Tibial nerve (tissue), 4 donors: ENCODE measurements at regions not wholly inside any gene's neighbourhood (a gene's known extent, or its start where the extent isn't known, plus 50 kb on each side); places are given as distances from the start of the nearest gene placed in this dataset.

ENCODE experiments used
- DNase-seq, 2 donors: peaks; one replicate each; pipeline ENCODE4 v3.0.0-alpha.2; 2019; ENCODE audit warnings: low spot score in 2 of 2
- H3K27ac ChIP-seq, 4 donors: fragments of 200-600 bp; sonication (generic) in 3 of 4; one replicate each; pipeline ENCODE4 v1.5.1; 2017 to 2019; ENCODE audit warnings: mild to moderate bottlenecking in 1 of 4
- H3K27me3 ChIP-seq, 2 donors: fragments of 200-600 bp; sonication (generic) in 1 of 2; one replicate each; pipeline versions ENCODE4 v1.5.1 to v1.6.0; 2017 to 2019
- H3K36me3 ChIP-seq, 3 donors: fragments of 200-600 bp; sonication (generic); one replicate each; pipeline ENCODE4 v1.5.1; 2018 to 2019
- H3K4me1 ChIP-seq, 4 donors: fragments of 200-600 bp; sonication (generic) in 3 of 4; one replicate each; pipeline ENCODE4 v1.5.1; 2017 to 2019
- H3K4me3 ChIP-seq, 4 donors: fragments of 200-600 bp; sonication (generic) in 3 of 4; one replicate each; pipeline ENCODE4 v1.5.1; 2017 to 2019; ENCODE audit warnings: mild to moderate bottlenecking in 1 of 4, moderate library complexity in 1 of 4
- H3K9me3 ChIP-seq, 4 donors: fragments of 200-600 bp; sonication (generic) in 3 of 4; one replicate each; pipeline ENCODE4 v1.5.1; 2017 to 2019
- EP300 ChIP-seq, 2 donors: sonication (generic); formaldehyde crosslinking; IDR thresholded peaks; one replicate each; pipeline ENCODE4 v1.6.1; 2017; ENCODE audit warnings: antibody characterized with exemption in 2 of 2, mild to moderate bottlenecking in 1 of 2
- POLR2A ChIP-seq, 2 donors: fragments of 450-650 bp; IDR thresholded peaks; one replicate each; pipeline ENCODE4 v1.6.1; 2017; ENCODE audit warnings: antibody characterized with exemption in 2 of 2, mild to moderate bottlenecking in 2 of 2, moderate library complexity in 2 of 2
- WGBS, 2 donors: methylation state at CpG; one replicate each; pipeline ENCODE4 v1.1.5; 2018; 5-methylcytosine and 5-hydroxymethylcytosine counted together
- TF ChIP-seq, protein P1 (sequence below), 5 experiments: fragments of 200-600 bp in 3 of 5; fragments of 450-650 bp in 2 of 5; sonication (generic) in 3 of 5; IDR thresholded peaks; one replicate each; pipeline ENCODE4 v1.5.1; 2016 to 2019; ENCODE audit warnings: antibody characterized with exemption in 5 of 5, mild to moderate bottlenecking in 3 of 5, moderate library complexity in 2 of 5

DNA sequence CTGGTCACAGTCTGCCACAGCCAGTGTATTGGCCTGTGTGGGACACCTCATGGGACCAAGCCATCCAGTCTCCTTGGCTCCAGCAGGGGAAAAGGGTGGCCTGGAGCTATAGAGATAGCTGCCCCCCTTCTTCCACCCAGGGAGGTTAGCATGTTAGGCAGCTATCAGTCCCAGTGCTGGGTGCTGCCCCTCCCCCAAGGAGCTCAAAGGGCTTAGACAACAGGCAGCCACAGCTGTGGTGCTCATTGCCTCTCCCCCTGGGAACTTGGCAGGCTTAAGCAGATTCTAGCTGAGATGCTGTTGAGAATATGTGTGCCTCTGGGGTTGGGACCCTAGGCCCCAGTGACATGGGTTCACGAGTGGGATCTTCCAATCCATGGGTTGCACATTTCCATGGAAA lies 226.0 kb upstream of the PTGER4 start:
- Histone ChIP-seq H3K4me1 (no peaks in the 10 kb centered on the region), H3K27ac (no peak overlapping the region), H3K36me3 (no peaks in the 10 kb centered on the region), H3K27me3 (no peaks in the 10 kb centered on the region), H3K4me3 (no peak overlapping the region), H3K9me3 (peaks cover 0 to 9% (median 0%) of the 10 kb centered on the region in 4 donors)
- TF ChIP-seq EP300 (IDR thresholded peaks at IDR 0.05) (no peak), POLR2A (IDR thresholded peaks at IDR 0.05) (no peak)
- TF ChIP-seq, protein P1, sequence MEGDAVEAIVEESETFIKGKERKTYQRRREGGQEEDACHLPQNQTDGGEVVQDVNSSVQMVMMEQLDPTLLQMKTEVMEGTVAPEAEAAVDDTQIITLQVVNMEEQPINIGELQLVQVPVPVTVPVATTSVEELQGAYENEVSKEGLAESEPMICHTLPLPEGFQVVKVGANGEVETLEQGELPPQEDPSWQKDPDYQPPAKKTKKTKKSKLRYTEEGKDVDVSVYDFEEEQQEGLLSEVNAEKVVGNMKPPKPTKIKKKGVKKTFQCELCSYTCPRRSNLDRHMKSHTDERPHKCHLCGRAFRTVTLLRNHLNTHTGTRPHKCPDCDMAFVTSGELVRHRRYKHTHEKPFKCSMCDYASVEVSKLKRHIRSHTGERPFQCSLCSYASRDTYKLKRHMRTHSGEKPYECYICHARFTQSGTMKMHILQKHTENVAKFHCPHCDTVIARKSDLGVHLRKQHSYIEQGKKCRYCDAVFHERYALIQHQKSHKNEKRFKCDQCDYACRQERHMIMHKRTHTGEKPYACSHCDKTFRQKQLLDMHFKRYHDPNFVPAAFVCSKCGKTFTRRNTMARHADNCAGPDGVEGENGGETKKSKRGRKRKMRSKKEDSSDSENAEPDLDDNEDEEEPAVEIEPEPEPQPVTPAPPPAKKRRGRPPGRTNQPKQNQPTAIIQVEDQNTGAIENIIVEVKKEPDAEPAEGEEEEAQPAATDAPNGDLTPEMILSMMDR (IDR thresholded peaks at IDR 0.05) = no peak
- DNase-seq = no peak
- 90% methylated on average over 1 of the region's 1 CpG for WGBS, 2 donors

DNA sequence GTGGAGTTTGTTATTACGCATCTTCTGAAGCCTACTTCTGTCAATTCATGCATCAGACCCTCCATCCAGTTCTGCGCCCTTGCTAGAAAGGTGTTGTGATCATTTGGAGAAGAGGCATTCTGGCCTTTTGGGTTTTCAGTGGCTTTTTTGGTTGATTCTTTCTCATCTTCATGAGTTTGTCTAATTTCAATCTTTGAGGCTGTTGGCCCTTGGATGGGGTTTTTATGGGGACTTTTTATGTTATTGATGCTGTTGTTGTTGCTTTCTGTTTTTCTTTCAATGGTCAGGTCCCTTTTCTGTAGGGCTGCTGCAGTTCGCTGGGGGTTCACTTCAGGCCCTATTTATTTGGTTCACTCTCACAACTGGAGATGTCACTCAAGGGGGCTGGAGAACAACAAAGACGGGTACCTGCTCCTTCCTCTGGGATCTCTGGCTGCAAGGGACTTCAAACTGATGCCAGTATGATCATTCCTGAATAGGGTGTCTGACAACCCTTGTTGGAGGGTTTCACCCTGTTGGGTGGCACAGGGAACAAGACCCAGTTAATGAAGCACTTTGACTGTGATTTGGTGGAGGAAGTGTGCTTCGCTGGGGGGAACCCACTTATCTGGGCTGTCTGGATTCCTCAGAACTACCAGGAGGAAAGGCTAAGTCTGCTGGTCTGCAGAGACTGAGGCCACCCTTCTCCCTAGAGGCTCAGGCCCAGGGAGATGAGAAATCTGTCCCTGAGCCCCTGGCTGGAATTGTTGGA lies 226.7 kb upstream of the PTGER4 start:
- no peak for DNase-seq
- no peaks in the 10 kb centered on the region for H3K36me3 ChIP-seq
- no peak for TF ChIP-seq EP300 (IDR thresholded peaks at IDR 0.05)
- TF ChIP-seq, protein P1 (IDR thresholded peaks at IDR 0.05) = no peak
- TF ChIP-seq POLR2A (IDR thresholded peaks at IDR 0.05) = no peak
- no peak overlapping the region for H3K4me3 ChIP-seq
- no peaks in the 10 kb centered on the region for H3K27me3 ChIP-seq
- H3K27ac ChIP-seq = no peak overlapping the region
- WGBS, 2 donors = 89 to 91% methylated on average over 5 of the region's 5 CpGs
- H3K9me3 ChIP-seq = peaks cover 0 to 6% (median 0%) of the 10 kb centered on the region in 4 donors
- no peaks in the 10 kb centered on the region for H3K4me1 ChIP-seq

DNA sequence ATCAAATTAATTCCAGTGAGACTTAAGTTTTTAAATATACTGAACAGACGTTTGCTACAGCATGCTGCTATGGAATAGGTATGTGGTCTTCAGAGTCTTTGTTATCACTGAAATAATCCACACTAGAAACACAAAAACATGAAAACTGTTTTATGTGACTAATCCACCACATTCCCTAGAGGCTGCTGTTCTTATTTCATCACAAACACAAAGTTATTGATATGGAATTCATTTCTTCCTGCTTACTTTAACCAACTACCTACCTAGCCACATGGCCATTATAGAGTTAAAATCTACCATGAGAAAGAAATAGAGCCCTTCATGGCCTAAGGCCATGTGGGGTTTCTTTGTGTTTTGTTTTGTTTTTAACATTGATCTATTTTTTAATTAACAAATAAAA lies 232.3 kb upstream of the PTGER4 start:
- peaks cover 0 to 12% (median 0%) of the 10 kb centered on the region in 4 donors for H3K9me3 ChIP-seq
- no peak for DNase-seq
- H3K4me3 ChIP-seq = no peak overlapping the region
- TF ChIP-seq EP300 (IDR thresholded peaks at IDR 0.05) (no peak), POLR2A (IDR thresholded peaks at IDR 0.05) (no peak)
- TF ChIP-seq, protein P1 (IDR thresholded peaks at IDR 0.05) = no peak
- no peaks in the 10 kb centered on the region for H3K36me3 ChIP-seq
- no peaks in the 10 kb centered on the region for H3K4me1 ChIP-seq
- WGBS, 2 donors = 39 to 44% methylated on average over 1 of the region's 1 CpG
- no peaks in the 10 kb centered on the region for H3K27me3 ChIP-seq
- no peak overlapping the region for H3K27ac ChIP-seq

DNA sequence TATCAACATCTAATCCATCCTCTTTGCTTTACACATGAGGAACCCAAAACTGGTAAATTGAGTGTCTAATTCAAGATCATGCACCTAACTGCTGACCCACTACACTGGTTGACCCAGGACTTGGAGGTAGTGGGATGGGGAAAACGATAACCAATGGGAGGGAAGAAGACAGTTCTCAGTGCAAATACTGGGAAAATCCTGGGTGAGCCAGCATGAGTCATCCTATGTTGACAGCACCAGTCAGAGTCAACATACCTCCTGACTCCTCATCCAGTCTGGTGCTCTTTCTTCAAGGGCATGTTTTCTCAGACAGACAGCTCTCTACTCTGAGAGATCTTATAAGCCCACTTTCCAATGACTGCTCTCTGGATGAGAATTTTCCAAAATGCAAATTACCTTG lies 232.8 kb upstream of the PTGER4 start:
- Histone ChIP-seq H3K27me3 (no peaks in the 10 kb centered on the region), H3K27ac (no peak overlapping the region), H3K9me3 (peaks cover 0 to 12% (median 0%) of the 10 kb centered on the region in 4 donors), H3K4me1 (no peaks in the 10 kb centered on the region), H3K36me3 (no peaks in the 10 kb centered on the region), H3K4me3 (no peak overlapping the region)
- TF ChIP-seq, protein P1 (IDR thresholded peaks at IDR 0.05) = no peak
- TF ChIP-seq POLR2A (IDR thresholded peaks at IDR 0.05) (no peak), EP300 (IDR thresholded peaks at IDR 0.05) (no peak)
- 21 to 68% methylated on average over 1 of the region's 1 CpG for WGBS, 2 donors
- no peak for DNase-seq

DNA sequence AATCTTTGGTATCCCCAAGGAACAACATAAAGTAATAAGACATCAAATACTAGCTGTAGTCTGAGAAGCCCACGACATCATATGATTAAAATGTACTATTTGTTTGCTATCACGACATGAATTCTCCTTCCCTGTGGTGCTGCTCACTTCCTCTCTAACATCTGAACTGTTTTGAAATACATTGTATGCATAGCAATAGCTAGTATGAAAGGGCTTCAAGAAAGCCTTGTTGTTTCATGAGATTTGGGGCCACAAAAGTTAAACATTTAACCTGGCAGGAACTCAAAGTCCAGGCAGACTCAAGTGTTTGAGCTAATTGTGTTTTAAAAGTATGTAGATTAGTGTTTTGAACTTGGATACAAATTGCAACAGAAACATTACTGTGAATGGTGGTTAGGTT lies 237.4 kb upstream of the PTGER4 start:
- no peak for DNase-seq
- WGBS, 2 donors = 26 to 31% methylated on average over 2 of the region's 2 CpGs
- Histone ChIP-seq H3K4me3 (no peak overlapping the region), H3K36me3 (no peaks in the 10 kb centered on the region), H3K9me3 (peaks cover 0 to 10% (median 0%) of the 10 kb centered on the region in 4 donors), H3K27me3 (no peaks in the 10 kb centered on the region), H3K27ac (no peak overlapping the region), H3K4me1 (no peaks in the 10 kb centered on the region)
- TF ChIP-seq EP300 (IDR thresholded peaks at IDR 0.05) (no peak), POLR2A (IDR thresholded peaks at IDR 0.05) (no peak)
- TF ChIP-seq, protein P1 (IDR thresholded peaks at IDR 0.05) = no peak
